Mucosa of descending colon (tissue), 3 donors: ENCODE measurements at regions not wholly inside any gene's neighbourhood (a gene's known extent, or its start where the extent isn't known, plus 50 kb on each side); places are given as distances from the start of the nearest gene placed in this dataset.

Source experiments
- ATAC-seq: fragments of 200-7000 bp; cut with Tn5 transposase; one replicate; pipeline ENCODE4 v1.9.1; 2020; ENCODE audit warnings: mild to moderate bottlenecking, moderate library complexity
- DNase-seq, 3 donors: peaks; one replicate each; pipeline ENCODE4 v3.0.0-alpha.2; 2020
- H3K36me3 ChIP-seq: fragments of 200-600 bp; one replicate; pipeline ENCODE4 v1.8.0; 2021; ENCODE audit warnings: low read depth, mild to moderate bottlenecking
- H3K4me1 ChIP-seq: fragments of 200-600 bp; one replicate; pipeline ENCODE4 v1.8.0; 2021; ENCODE audit warnings: low read depth, mild to moderate bottlenecking
- H3K4me3 ChIP-seq: fragments of 200-600 bp; one replicate; pipeline ENCODE4 v1.8.0; 2021; ENCODE audit warnings: mild to moderate bottlenecking
- H3K9me3 ChIP-seq: fragments of 200-600 bp; one replicate; pipeline ENCODE4 v1.8.0; 2021; ENCODE audit warnings: mild to moderate bottlenecking
- CTCF ChIP-seq: fragments of 200-600 bp; IDR thresholded peaks from one replicate; pipeline ENCODE4 v1.8.0; 2022; ENCODE audit warnings: antibody characterized with exemption, mild to moderate bottlenecking
- intact Hi-C, 2 donors: fragments of 100-400 bp; cut with DNase I in 1 of 2; cut with micrococcal nuclease in 1 of 2; formaldehyde crosslinking; loops; one replicate each; pipeline versions ENCODE4 v1.11.0 to v1.11.1; 2022; cut with DNase I, micrococcal nuclease
- donor health status: DM: no; HTN: no; CAD: no; lungs with moderate emphysema.
- donor health status: DM: no; HTN: no; CAD: no.
- donor health status: DM: no; HTN: yes; CAD: no.

- no peaks in the 10 kb centered on the region for H3K9me3 ChIP-seq
- no peak overlapping the region for H3K4me3 ChIP-seq
- H3K36me3 ChIP-seq = no peaks in the 10 kb centered on the region
- ATAC-seq (no peak), DNase-seq (no peak)
- no peak for TF ChIP-seq CTCF
- intact Hi-C loops = no loop called here
- no peaks in the 10 kb centered on the region for H3K4me1 ChIP-seq
These were observed 256.0 kb upstream of the STAC start for GRCh38 chr3:36124118-36124796.

DNA sequence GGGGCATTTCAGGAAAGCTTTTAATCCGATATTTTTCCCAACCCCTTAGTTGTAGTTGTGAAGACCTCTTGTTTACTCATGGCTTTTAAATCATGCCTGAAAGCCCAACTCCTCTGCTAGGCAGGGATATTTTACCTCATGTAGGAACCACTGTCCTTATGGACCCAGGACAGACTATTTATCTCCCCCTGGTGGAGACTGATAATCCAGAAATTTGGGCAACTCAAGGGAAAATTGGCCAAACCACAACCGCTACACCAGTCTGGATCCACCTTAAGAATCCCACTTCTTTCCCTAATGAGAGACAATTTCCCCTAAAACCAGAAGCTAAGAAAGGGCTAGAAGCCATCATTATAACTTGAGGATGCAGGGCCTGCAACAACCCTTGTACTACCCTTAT lies 248.1 kb upstream of the STAC start:
- Histone ChIP-seq H3K9me3 (no peaks in the 10 kb centered on the region), H3K36me3 (no peaks in the 10 kb centered on the region), H3K4me3 (no peak overlapping the region), H3K4me1 (no peaks in the 10 kb centered on the region)
- ATAC-seq (no peak), DNase-seq (no peak)
- intact Hi-C loops = no loop called here
- no peak for TF ChIP-seq CTCF

DNA sequence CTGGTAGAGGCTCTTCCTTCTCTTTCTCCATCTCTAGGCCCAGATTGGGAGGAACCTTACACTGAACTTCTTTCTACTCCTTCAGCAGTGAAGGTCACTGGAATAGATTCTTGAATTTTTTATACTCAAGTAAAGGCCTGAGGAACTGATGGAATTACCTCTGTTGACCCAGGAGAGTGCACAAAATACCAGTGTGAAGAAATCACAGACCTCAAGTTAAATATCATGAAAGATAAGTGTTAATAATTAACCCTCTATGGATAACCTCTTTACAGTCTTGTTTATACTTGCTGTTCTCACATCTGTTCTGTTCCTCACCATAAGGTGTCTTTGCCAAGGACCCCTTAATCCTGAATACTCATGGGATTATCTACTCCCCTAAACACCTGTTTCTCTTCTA lies 244.4 kb upstream of the STAC start:
- ATAC-seq (no peak), DNase-seq (no peak)
- Histone ChIP-seq H3K9me3 (no peaks in the 10 kb centered on the region), H3K4me3 (no peak overlapping the region), H3K36me3 (no peaks in the 10 kb centered on the region), H3K4me1 (no peaks in the 10 kb centered on the region)
- TF ChIP-seq CTCF = no peak
- intact Hi-C loops = no loop called here

DNA sequence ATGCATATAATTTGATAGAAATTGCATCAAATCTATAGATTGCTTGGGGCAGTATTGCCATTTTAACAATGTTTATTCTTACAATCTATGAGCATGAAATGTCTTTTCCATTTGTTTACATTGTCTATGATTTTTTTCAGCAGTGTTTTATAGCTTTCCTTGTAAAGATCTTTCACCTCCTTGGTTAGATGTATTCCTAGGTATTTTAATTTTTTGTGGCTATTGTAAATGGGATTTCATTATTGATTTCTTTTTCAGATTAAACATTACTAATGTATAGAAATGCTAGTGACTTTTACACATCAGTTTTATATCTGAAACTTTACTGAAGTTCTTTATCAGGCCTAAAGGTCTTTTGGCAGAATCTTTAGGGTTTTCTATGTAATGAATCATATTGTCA lies 237.6 kb upstream of the STAC start:
- no peak for DNase-seq
- Histone ChIP-seq H3K4me1 (no peaks in the 10 kb centered on the region), H3K9me3 (no peaks in the 10 kb centered on the region), H3K36me3 (no peaks in the 10 kb centered on the region), H3K4me3 (no peak overlapping the region)
- no peak for ATAC-seq
- intact Hi-C loops = no loop called here
- TF ChIP-seq CTCF = no peak

GRCh38 chr3:36146404-36146803 lies 233.9 kb upstream of the STAC start:
- Histone ChIP-seq H3K36me3 (no peaks in the 10 kb centered on the region), H3K4me1 (no peaks in the 10 kb centered on the region), H3K9me3 (no peaks in the 10 kb centered on the region), H3K4me3 (no peak overlapping the region)
- intact Hi-C loops = no loop called here
- ATAC-seq = no peak
- DNase-seq = no peak
- TF ChIP-seq CTCF = no peak
